LNCAP (cell line): ENCODE measurements at regions not wholly inside any gene's neighbourhood (a gene's known extent, or its start where the extent isn't known, plus 50 kb on each side); places are given as distances from the start of the nearest gene placed in this dataset.

Experiments
- TF ChIP-seq, protein P1 (sequence below): fragments of 450-650 bp; IDR thresholded peaks from 2 replicates; pipeline ENCODE4 v1.5.1; 2017; ENCODE audit warnings: mild to moderate bottlenecking

DNA sequence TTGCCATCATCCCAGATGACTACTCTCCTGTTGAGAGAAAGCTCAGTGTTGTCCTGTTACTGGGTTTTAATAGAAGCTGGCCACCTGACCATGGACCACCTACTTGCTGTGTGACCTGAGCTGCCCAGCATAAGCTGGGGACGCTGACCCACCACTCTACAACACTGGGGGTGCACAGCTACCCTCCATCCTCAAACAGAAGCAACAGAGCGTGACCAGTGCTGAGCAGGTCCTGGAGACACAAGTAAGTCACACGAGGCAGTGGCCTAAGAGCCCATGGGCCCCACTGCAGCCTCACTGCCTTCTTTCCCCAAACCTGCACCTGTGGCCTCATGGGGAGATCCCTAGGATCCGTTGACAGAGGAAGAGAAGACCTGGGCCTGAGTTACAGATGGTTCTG is 198.6 kb upstream of the ADARB2 start:
- TF ChIP-seq, protein P1, sequence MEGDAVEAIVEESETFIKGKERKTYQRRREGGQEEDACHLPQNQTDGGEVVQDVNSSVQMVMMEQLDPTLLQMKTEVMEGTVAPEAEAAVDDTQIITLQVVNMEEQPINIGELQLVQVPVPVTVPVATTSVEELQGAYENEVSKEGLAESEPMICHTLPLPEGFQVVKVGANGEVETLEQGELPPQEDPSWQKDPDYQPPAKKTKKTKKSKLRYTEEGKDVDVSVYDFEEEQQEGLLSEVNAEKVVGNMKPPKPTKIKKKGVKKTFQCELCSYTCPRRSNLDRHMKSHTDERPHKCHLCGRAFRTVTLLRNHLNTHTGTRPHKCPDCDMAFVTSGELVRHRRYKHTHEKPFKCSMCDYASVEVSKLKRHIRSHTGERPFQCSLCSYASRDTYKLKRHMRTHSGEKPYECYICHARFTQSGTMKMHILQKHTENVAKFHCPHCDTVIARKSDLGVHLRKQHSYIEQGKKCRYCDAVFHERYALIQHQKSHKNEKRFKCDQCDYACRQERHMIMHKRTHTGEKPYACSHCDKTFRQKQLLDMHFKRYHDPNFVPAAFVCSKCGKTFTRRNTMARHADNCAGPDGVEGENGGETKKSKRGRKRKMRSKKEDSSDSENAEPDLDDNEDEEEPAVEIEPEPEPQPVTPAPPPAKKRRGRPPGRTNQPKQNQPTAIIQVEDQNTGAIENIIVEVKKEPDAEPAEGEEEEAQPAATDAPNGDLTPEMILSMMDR, result no peak

- TF ChIP-seq, protein P1, result no peak
These were observed 195.9 kb upstream of the ADARB2 start for GRCh38 chr10:1933215-1933614.

DNA sequence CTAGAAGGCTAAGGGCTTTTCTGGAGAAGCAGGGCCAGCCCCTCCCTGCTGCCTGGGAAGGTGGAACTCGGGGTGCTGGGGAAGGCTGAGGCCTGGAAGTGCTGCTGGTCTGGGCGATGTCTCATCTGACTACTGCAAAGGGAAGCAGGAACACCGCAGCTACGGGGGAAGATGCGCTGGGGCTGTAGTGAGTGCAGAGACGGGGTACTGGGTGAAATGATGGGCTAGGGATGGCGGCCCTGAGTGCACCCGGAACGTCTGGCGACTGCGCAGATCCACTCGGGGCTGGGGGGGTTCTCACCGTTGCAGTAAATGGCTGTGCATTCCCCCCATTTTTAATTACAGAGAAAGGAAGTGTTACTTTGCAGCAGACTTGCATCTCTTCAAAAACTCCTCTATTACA is 195.4 kb upstream of the ADARB2 start:
- TF ChIP-seq, protein P1, result no peak

GRCh38 chr10:1928606-1929005 is 191.3 kb upstream of the ADARB2 start:
- TF ChIP-seq, protein P1, result no peak

GRCh38 chr10:1923998-1924397 is 186.7 kb upstream of the ADARB2 start:
- TF ChIP-seq, protein P1, result no peak

GRCh38 chr10:1923586-1923985 is 186.3 kb upstream of the ADARB2 start:
- TF ChIP-seq, protein P1, result no peak

- TF ChIP-seq, protein P1, result no peak
These were observed 183.6 kb upstream of the ADARB2 start for GRCh38 chr10:1920941-1921340.

DNA sequence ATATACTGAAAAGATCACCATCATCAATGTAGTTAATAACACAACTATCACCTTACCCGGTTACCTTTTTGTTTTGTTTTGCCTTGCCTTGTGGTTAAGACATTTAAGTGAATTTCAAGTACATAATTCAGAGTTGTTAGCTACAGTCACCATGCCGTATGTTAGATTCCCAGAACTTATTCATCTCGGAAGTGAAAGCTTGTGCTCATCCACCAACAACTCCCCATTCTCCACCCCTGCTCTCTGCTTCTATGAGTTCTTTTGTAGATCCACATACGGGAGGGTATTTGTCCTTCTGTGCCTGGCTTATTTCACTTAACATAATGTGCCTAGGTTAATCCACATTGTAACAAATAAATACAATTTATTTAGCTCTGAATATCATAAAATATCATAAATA is 182.8 kb upstream of the ADARB2 start:
- TF ChIP-seq, protein P1, result no peak
